ENCODE measurements at regions not wholly inside any gene's neighbourhood (a gene's known extent, or its start where the extent isn't known, plus 50 kb on each side); places are given as distances from the start of the nearest gene placed in this dataset.
"Not testable (repeated sequence)": the region's sequence is repeated elsewhere in the genome, so short reads cannot be mapped to it uniquely, and the experiment has no call there.

- H3K36me3 Mint-ChIP-seq (ENCODE audit: low read depth), result no peaks in the 10 kb centered on the region
- intact Hi-C loops (cut with micrococcal nuclease), result no loop called here
- H3K4me1 Mint-ChIP-seq (ENCODE audit: low read depth), result peaks cover 6% of the 10 kb centered on the region
- DNase-seq, result no peak
- no peak overlapping the region for H3K4me3 Mint-ChIP-seq
- H3K27me3 Mint-ChIP-seq (ENCODE audit: low read depth), result no peaks in the 10 kb centered on the region
- H3K27ac Mint-ChIP-seq, result no peak overlapping the region
- peaks cover 5% of the 10 kb centered on the region for H3K9me3 Mint-ChIP-seq
- CTCF ChIA-PET, result no interaction called here
These were observed 198.6 kb upstream of the HMCN1 start for GRCh38 chr1:185535621-185536020.

- Mint-ChIP-seq H3K27me3 (ENCODE audit: low read depth) (no peaks in the 10 kb centered on the region), H3K4me3 (no peak overlapping the region), H3K27ac (no peak overlapping the region), H3K4me1 (ENCODE audit: low read depth) (peaks cover 6% of the 10 kb centered on the region), H3K9me3 (peaks cover 5% of the 10 kb centered on the region), H3K36me3 (ENCODE audit: low read depth) (no peaks in the 10 kb centered on the region)
- intact Hi-C loops (cut with micrococcal nuclease), result no loop called here
- no peak for DNase-seq
- CTCF ChIA-PET, result no interaction called here
These were observed 199.4 kb upstream of the HMCN1 start for GRCh38 chr1:185534801-185535200.

- CTCF ChIA-PET, result no interaction called here
- intact Hi-C loops (cut with micrococcal nuclease), result no loop called here
- Mint-ChIP-seq H3K4me3 (no peak overlapping the region), H3K36me3 (ENCODE audit: low read depth) (no peaks in the 10 kb centered on the region), H3K27ac (no peak overlapping the region), H3K9me3 (peaks cover 2% of the 10 kb centered on the region), H3K27me3 (ENCODE audit: low read depth) (no peaks in the 10 kb centered on the region), H3K4me1 (ENCODE audit: low read depth) (no peaks in the 10 kb centered on the region)
- no peak for DNase-seq
These were observed 200.6 kb upstream of the HMCN1 start for GRCh38 chr1:185533596-185533995.

- no peak for DNase-seq
- Mint-ChIP-seq H3K4me3 (no peak overlapping the region), H3K36me3 (ENCODE audit: low read depth) (no peaks in the 10 kb centered on the region), H3K27ac (no peak overlapping the region), H3K9me3 (no peaks in the 10 kb centered on the region), H3K4me1 (ENCODE audit: low read depth) (no peaks in the 10 kb centered on the region), H3K27me3 (ENCODE audit: low read depth) (no peaks in the 10 kb centered on the region)
- CTCF ChIA-PET, result no interaction called here
- intact Hi-C loops (cut with micrococcal nuclease), result no loop called here
These were observed 201.3 kb upstream of the HMCN1 start for GRCh38 chr1:185532856-185533255.

- CTCF ChIA-PET, result no interaction called here
- no peaks in the 10 kb centered on the region for H3K36me3 Mint-ChIP-seq (ENCODE audit: low read depth)
These were observed 202.4 kb upstream of the HMCN1 start for GRCh38 chr1:185531838-185532237.

GRCh38 chr1:185530215-185530614 lies 204.0 kb upstream of the HMCN1 start:
- DNase-seq, result no peak
- no peaks in the 10 kb centered on the region for H3K9me3 Mint-ChIP-seq
- H3K27me3 Mint-ChIP-seq (ENCODE audit: low read depth), result no peaks in the 10 kb centered on the region
- intact Hi-C loops (cut with micrococcal nuclease), result no loop called here
- H3K36me3 Mint-ChIP-seq (ENCODE audit: low read depth), result no peaks in the 10 kb centered on the region
- H3K4me3 Mint-ChIP-seq, result no peak overlapping the region
- H3K27ac Mint-ChIP-seq, result no peak overlapping the region
- no peaks in the 10 kb centered on the region for H3K4me1 Mint-ChIP-seq (ENCODE audit: low read depth)
- CTCF ChIA-PET, result no interaction called here

More at GRCh38 chr1:185531838-185532237, 202.4 kb upstream of the HMCN1 start:
- Mint-ChIP-seq H3K4me1 (ENCODE audit: low read depth) (no peaks in the 10 kb centered on the region), H3K9me3 (no peaks in the 10 kb centered on the region), H3K4me3 (no peak overlapping the region), H3K27me3 (ENCODE audit: low read depth) (no peaks in the 10 kb centered on the region), H3K27ac (no peak overlapping the region)
- intact Hi-C loops (cut with micrococcal nuclease), result no loop called here
- DNase-seq, result no peak

- intact Hi-C loops (cut with micrococcal nuclease), result no loop called here
- CTCF ChIA-PET, result no interaction called here
- Mint-ChIP-seq H3K27me3 (ENCODE audit: low read depth) (no peaks in the 10 kb centered on the region), H3K36me3 (ENCODE audit: low read depth) (no peaks in the 10 kb centered on the region), H3K9me3 (no peaks in the 10 kb centered on the region), H3K27ac (no peak overlapping the region), H3K4me3 (no peak overlapping the region), H3K4me1 (ENCODE audit: low read depth) (no peaks in the 10 kb centered on the region)
- no peak for DNase-seq
These were observed 204.5 kb upstream of the HMCN1 start for GRCh38 chr1:185529673-185530072.

GRCh38 chr1:185528084-185528676 lies 206.0 kb upstream of the HMCN1 start:
- CTCF ChIA-PET, result interaction anchor here (0.6 kb wide), 2 partner anchors 13 to 504 kb away, joined by 3 read pairs; no protein-coding TSS in a partner anchor
- no peaks in the 10 kb centered on the region for H3K36me3 Mint-ChIP-seq (ENCODE audit: low read depth)
- H3K4me3 Mint-ChIP-seq, result no peak overlapping the region
- no peak for DNase-seq
- H3K27me3 Mint-ChIP-seq (ENCODE audit: low read depth), result no peaks in the 10 kb centered on the region
- no peaks in the 10 kb centered on the region for H3K9me3 Mint-ChIP-seq
- no peak overlapping the region for H3K27ac Mint-ChIP-seq
- intact Hi-C loops (cut with micrococcal nuclease), result no loop called here
- no peaks in the 10 kb centered on the region for H3K4me1 Mint-ChIP-seq (ENCODE audit: low read depth)

GRCh38 chr1:185526344-185527307 lies 207.6 kb upstream of the HMCN1 start:
- intact Hi-C loops (cut with micrococcal nuclease), result no loop called here
- no peaks in the 10 kb centered on the region for H3K36me3 Mint-ChIP-seq (ENCODE audit: low read depth)
- DNase-seq, result no peak
- H3K27me3 Mint-ChIP-seq (ENCODE audit: low read depth), result no peaks in the 10 kb centered on the region
- no peak overlapping the region for H3K27ac Mint-ChIP-seq
- H3K9me3 Mint-ChIP-seq, result no peaks in the 10 kb centered on the region
- no peak overlapping the region for H3K4me3 Mint-ChIP-seq
- H3K4me1 Mint-ChIP-seq (ENCODE audit: low read depth), result no peaks in the 10 kb centered on the region
- CTCF ChIA-PET, result no interaction called here

- H3K4me1 Mint-ChIP-seq (ENCODE audit: low read depth), result no peaks in the 10 kb centered on the region
- H3K4me3 Mint-ChIP-seq, result no peak overlapping the region
- peaks cover 2% of the 10 kb centered on the region for H3K36me3 Mint-ChIP-seq (ENCODE audit: low read depth)
- no peak for DNase-seq
- no peaks in the 10 kb centered on the region for H3K27me3 Mint-ChIP-seq (ENCODE audit: low read depth)
- peaks cover 7% of the 10 kb centered on the region for H3K9me3 Mint-ChIP-seq
- CTCF ChIA-PET, result no interaction called here
- intact Hi-C loops (cut with micrococcal nuclease), result no loop called here
- no peak overlapping the region for H3K27ac Mint-ChIP-seq
These were observed 203.3 kb upstream of the IVNS1ABP start for GRCh38 chr1:185520188-185520920.

- Mint-ChIP-seq H3K27me3 (ENCODE audit: low read depth) (no peaks in the 10 kb centered on the region), H3K4me1 (ENCODE audit: low read depth) (no peaks in the 10 kb centered on the region), H3K4me3 (no peak overlapping the region), H3K36me3 (ENCODE audit: low read depth) (peaks cover 2% of the 10 kb centered on the region), H3K9me3 (peaks cover 7% of the 10 kb centered on the region), H3K27ac (no peak overlapping the region)
- CTCF ChIA-PET, result no interaction called here
- no peak for DNase-seq
- intact Hi-C loops (cut with micrococcal nuclease), result no loop called here
These were observed 200.9 kb upstream of the IVNS1ABP start for GRCh38 chr1:185517808-185518419.

- intact Hi-C loops (cut with micrococcal nuclease); H3K27ac Mint-ChIP-seq; CTCF ChIA-PET; H3K9me3 Mint-ChIP-seq; H3K27me3 Mint-ChIP-seq (ENCODE audit: low read depth); H3K36me3 Mint-ChIP-seq (ENCODE audit: low read depth); DNase-seq; H3K4me3 Mint-ChIP-seq; H3K4me1 Mint-ChIP-seq (ENCODE audit: low read depth): not testable (repeated sequence)
These were observed 200.3 kb upstream of the IVNS1ABP start for GRCh38 chr1:185517301-185517700.
